LNCAP (cell line): ENCODE measurements at regions not wholly inside any gene's neighbourhood (a gene's known extent, or its start where the extent isn't known, plus 50 kb on each side); places are given as distances from the start of the nearest gene placed in this dataset.

Experiments
- TF ChIP-seq, protein P1 (sequence below): fragments of 450-650 bp; IDR thresholded peaks from 2 replicates; pipeline ENCODE4 v1.5.1; 2017; ENCODE audit warnings: mild to moderate bottlenecking

- TF ChIP-seq, protein P1, sequence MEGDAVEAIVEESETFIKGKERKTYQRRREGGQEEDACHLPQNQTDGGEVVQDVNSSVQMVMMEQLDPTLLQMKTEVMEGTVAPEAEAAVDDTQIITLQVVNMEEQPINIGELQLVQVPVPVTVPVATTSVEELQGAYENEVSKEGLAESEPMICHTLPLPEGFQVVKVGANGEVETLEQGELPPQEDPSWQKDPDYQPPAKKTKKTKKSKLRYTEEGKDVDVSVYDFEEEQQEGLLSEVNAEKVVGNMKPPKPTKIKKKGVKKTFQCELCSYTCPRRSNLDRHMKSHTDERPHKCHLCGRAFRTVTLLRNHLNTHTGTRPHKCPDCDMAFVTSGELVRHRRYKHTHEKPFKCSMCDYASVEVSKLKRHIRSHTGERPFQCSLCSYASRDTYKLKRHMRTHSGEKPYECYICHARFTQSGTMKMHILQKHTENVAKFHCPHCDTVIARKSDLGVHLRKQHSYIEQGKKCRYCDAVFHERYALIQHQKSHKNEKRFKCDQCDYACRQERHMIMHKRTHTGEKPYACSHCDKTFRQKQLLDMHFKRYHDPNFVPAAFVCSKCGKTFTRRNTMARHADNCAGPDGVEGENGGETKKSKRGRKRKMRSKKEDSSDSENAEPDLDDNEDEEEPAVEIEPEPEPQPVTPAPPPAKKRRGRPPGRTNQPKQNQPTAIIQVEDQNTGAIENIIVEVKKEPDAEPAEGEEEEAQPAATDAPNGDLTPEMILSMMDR: no peak
Observed at GRCh38 chr2:134777593-134777992, 58.8 kb upstream of the TMEM163 start.

- TF ChIP-seq, protein P1: peak; percentile 69
Observed at GRCh38 chr2:134778372-134778771, 59.6 kb upstream of the TMEM163 start.

GRCh38 chr2:134780972-134781371, 57.4 kb upstream of the ACMSD start:
- TF ChIP-seq, protein P1: no peak

- TF ChIP-seq, protein P1: no peak
Observed at GRCh38 chr2:134782107-134782506, 56.3 kb upstream of the ACMSD start.

GRCh38 chr2:134782792-134783191, 55.6 kb upstream of the ACMSD start:
- TF ChIP-seq, protein P1: peak; percentile 65

DNA sequence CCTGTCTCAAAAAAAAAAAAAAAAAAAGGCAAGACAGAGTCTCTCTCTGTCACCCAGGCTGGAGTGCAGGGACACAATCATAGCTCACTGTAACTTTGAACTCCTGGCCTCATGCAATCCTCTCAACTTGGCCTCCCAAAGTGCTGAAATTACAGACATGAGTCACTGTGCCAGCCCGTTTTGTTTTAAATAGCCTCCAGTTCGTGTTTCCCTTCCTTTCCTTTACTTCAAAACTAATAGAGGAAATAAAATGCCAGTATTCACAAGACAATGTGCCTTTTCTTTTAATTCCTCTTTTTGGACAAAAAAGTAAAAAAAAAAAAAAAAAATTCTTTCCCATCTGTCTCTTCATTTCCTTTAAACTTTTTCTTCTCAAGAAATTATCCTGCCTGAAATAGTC, 54.5 kb upstream of the ACMSD start:
- TF ChIP-seq, protein P1: no peak

GRCh38 chr2:134785659-134786430, 52.6 kb upstream of the ACMSD start:
- TF ChIP-seq, protein P1: no peak
